Left cardiac atrium (tissue), 4 donors: ENCODE measurements at regions not wholly inside any gene's neighbourhood (a gene's known extent, or its start where the extent isn't known, plus 50 kb on each side); places are given as distances from the start of the nearest gene placed in this dataset.

ENCODE experiments used
- ATAC-seq, 2 donors: fragments of 200-7000 bp; cut with Tn5 transposase; one replicate each; pipeline ENCODE4 v1.9.1; 2020; ENCODE audit warnings: mild to moderate bottlenecking in 2 of 2, moderate library complexity in 2 of 2
- DNase-seq: peaks from one replicate; pipeline ENCODE4 v3.0.0-alpha.2; 2020
- intact Hi-C, 2 donors: fragments of 100-400 bp; cut with DNase I; formaldehyde crosslinking; loops; one replicate each; pipeline versions ENCODE4 v1.14.1 to v1.15.1; 2022 to 2023
- donor health status: DM: no; HTN: yes; CAD: no.
- donor health status: DM: no; HTN: yes; CAD: no; lungs with severe emphysema.
- donor health status: DM: yes; HTN: yes; CAD: no.
- donor health status: Dilated cardiomyopathy.

- DNase-seq, result no peak
- ATAC-seq, result no peak
- intact Hi-C loops, result no loop called here
Observed at GRCh38 chr7:94205529-94205928, 189.2 kb upstream of the COL1A2 start.

DNA sequence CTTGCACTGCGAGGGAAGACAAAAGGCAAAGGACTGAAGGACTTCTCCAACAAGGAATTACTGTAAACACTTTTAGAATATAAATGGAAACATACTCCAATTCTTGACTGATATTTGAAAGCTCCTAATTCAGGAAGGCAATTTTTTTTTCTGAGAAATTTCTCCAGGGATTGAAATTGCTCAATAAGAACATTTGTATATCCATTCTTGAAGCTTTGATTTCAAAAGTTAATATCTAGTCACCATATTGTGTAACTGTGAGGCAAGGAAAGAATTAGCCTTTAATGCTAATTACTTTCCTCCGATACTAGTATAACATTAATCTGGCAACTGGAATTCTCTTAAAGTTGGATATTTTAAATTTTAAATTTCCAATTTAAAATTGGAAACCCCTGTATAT lies 188.4 kb upstream of the COL1A2 start:
- ATAC-seq (no peak), DNase-seq (no peak)
- intact Hi-C loops, result no loop called here

- DNase-seq (no peak), ATAC-seq (peak in 1 of 2 donors; percentile 84)
- intact Hi-C loops, result no loop called here
Observed at GRCh38 chr7:94212160-94212559, 182.5 kb upstream of the COL1A2 start.

DNA sequence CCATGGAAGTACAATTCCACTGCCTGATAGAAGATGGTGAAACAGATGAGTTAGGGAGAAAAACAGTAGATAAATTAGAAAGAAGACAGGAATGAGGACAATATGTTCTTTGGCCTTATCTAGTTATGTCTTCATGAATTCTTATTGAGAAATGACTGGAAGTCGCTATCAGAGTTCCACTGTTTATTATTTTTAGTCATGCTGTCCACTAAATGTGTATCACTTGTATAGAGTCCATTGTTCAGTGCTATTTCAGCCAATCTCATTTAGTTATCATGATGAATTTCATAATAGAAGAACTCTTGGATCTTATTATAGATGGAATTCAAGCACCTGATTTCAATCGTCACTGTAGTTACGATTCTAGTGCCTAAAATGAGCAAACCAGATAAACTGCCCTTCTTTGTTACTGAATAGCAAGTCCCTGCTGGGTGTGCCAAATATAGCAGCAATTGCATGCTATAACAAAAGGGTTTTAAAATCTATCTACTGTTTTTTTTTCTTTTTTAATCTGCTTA lies 177.7 kb upstream of the COL1A2 start:
- intact Hi-C loops, result no loop called here
- no peak for DNase-seq

DNA sequence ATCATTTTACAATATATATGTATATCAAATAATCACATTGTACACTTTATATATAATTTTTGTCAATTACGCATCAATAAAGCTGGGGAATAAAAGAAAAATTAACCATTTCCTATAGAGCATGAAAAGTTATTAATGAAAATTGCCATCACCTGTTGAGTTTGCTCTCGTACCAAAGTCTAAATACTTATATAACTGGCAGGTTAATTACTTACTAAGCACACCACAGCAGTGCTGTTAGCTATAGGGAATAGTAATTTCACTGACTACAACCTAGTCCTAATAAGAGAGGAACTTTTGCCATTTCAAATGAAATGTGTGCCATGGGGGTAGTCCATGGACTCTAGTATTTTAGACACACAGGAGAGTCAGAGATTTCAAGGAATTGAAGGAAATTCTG lies 176.9 kb upstream of the COL1A2 start:
- DNase-seq (no peak), ATAC-seq (no peak)
- intact Hi-C loops, result no loop called here

More for the DNA sequence above, 177.7 kb upstream of the COL1A2 start:
- ATAC-seq, result no peak

GRCh38 chr7:94222516-94222915 lies 172.2 kb upstream of the COL1A2 start:
- no peak for DNase-seq
- intact Hi-C loops, result loop anchor here in 1 of 2 donors (5.0 kb wide), 1 partner anchor 600 kb away; no protein-coding TSS in a partner anchor
- peak in 1 of 2 donors; percentile 34 for ATAC-seq

DNA sequence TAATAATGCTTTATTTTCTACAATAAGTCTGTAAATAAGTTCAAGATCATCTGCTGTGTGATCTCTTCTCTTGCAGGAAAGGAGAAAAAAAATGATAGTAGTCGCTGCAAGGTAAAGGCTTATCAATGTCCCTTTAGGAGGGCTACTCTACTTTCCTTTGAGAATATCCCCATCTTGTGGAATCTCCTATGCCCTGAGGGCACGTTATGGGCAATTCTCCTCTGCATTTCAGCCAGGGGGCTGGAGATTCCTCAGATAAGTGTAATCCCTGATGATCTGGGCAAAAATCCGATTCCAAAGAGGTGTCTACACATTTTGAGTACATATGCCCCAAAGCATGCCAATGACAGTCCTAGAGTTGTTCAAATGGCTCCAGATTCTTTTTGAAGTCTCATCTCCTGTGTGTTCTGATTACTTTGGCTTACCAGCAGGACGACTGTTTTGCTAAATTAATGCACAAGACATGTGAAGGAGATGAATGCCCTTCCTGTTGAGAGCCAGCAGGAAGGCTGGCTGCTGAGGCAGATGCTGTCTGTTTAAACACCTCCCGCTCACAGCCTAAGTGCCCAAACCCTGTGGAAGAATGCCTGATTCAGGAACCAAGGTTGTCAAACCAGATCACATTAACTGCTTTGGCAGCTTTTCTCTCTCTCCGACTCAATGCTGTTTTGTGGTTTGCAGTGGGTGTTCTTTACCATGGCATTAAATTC lies 171.2 kb upstream of the COL1A2 start:
- peak in 1 of 2 donors; percentile 29 for ATAC-seq
- intact Hi-C loops, result loop anchor here in 1 of 2 donors (5.0 kb wide), 1 partner anchor 601 kb away; no protein-coding TSS in a partner anchor
- DNase-seq, result no peak

DNA sequence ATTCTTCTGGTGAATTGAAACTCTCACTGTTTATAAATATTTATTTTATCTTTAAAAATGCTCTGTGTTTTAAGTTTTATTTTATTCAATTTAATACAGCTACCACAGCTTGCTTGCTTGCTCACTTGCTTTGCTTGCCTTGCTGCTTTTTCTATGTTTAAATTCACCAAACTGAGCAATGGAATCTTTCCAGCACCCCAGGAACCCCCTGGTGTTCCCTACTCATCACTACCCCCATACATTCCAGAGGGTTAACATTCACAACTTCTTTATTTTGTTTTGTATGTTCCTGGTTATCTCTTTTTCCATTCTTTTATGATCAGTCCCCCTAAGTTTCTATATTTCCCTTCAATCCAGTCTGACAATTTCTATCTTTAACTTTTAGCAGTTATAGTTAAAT lies 166.5 kb upstream of the COL1A2 start:
- intact Hi-C loops, result no loop called here
- DNase-seq (no peak), ATAC-seq (no peak)

DNA sequence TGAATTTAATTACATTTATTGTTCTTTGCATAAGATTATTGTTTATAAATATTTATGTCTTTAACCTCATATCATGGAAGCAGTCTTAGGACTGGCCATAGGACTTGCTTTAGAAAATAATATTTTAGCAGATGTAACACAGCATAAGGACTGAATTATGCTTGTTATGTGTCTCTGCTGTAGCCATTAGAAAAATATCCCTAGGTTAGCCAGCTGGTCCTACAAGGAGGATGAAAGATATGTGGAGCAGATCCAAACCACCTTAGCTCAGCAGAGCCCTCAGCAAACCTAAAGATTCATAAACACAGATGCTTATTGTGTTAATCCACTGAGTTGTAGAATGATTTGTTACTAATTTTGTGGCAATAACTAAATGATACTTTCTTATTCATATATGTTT lies 166.0 kb upstream of the COL1A2 start:
- ATAC-seq (no peak), DNase-seq (no peak)
- intact Hi-C loops, result no loop called here

- DNase-seq, result no peak
- intact Hi-C loops, result no loop called here
- no peak for ATAC-seq
Observed at GRCh38 chr7:94231305-94231704, 163.4 kb upstream of the COL1A2 start.

DNA sequence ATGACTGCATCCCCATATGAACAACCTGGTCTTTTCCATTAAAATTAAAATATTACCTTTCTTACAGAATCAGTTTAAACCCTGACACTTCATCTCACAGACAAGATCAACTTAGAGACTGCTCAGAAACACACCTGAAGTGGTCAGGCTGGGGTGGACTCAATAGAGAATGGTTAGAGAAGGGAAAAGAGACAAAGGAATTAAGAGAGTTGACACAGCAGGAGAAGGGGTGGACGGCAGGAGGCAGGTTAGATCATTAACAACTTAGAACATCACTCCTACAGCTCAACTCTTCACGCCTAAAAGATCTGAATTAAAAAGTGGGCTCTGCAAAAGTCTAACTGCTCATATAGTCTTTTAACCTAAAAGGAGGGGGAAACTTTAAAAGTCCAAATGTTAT lies 157.7 kb upstream of the COL1A2 start:
- ATAC-seq (no peak), DNase-seq (no peak)
- intact Hi-C loops, result no loop called here

DNA sequence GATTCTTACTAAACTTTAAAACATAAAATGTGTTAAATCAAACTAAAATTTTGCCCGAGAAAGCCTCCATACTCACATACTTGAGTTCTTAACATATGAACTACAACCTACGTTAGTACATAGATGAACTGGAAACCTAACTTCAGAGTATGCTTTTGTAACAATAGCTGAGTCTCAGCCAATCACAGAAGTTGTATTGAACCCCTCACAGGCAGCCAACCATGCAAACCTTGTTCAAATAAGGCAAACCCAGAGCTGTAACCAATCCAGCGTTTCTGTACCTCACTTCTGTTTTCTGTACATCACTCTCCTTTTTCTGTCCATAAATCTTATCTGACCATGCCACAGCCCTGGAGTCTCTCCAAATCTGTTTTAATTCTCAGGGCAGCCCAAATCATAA lies 157.3 kb upstream of the COL1A2 start:
- DNase-seq (no peak), ATAC-seq (no peak)
- intact Hi-C loops, result no loop called here

- ATAC-seq, result peak; percentile 50 to 66
- intact Hi-C loops, result no loop called here
- DNase-seq, result peak; percentile 54
Observed at GRCh38 chr7:94239661-94240234, 154.9 kb upstream of the COL1A2 start.

DNA sequence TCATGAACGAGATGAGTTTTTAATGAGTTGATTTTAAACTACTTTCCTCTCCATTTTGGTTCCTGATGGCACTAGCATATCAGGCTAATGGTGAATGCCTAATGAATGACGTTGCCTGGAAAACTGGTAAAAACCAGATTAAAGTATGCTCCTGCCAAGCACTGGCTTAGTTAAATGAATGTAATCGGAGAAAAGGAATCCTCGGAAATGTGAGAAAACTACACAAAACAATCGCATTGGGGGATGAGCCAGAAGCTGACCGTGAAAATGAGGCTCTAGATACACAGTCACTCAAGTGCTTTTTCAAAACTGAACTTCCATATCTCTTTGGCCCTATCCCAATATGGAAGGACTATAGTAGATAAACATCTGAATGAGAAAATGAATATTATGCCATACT lies 153.8 kb upstream of the COL1A2 start:
- no peak for DNase-seq
- no peak for ATAC-seq
- intact Hi-C loops, result no loop called here

GRCh38 chr7:94241402-94241925 lies 153.2 kb upstream of the COL1A2 start:
- ATAC-seq (no peak), DNase-seq (no peak)
- intact Hi-C loops, result no loop called here

DNA sequence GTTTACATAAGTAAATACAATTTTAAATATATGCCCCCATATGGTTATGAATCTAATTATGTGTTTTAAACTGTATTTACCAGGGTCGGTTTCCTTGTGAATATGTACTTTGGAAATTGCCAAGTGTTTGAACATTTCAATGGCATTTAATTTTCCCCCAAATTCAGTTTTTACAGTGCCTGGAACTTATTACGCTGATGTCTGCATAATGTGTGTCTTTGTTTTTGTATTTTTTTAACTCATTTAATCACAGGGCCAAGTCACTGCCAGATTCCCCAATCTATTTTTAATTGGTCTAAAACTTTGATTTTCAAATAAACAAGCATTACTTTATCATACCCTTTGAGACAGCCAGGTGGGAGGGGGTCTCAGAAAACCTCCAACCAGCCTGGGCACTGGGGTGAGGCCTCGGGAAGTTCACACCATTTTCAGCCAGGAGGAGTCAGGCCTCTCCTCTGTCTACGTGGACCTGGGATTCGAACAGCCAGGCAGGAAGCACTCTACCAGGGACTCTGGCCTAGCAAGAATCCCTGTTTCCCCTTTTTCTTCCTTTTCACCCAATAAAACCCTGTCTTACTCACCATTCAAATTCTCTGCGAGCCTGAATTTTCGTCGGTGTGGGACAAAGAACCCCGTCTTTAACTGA lies 151.5 kb upstream of the COL1A2 start:
- intact Hi-C loops, result no loop called here
- DNase-seq (no peak), ATAC-seq (no peak)

DNA sequence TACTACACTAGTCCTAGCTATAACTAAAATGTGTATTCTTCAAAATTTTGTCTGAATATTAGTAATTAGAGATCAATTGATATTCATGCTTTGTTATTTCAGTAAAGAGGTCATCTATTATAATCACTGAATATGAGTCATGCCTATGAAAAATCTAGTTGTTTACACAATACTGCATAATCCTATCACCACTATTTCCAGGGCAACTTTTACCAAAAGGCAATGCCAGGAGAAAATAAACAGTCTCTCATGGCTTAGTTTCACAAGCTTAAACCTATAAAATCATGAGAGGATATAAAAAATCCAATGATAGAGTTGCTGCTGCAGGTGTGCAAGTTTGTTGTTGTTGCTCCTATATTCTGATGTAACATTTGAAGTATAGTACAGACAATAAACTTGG lies 149.9 kb upstream of the COL1A2 start:
- no peak for DNase-seq
- ATAC-seq, result no peak
- intact Hi-C loops, result no loop called here

DNA sequence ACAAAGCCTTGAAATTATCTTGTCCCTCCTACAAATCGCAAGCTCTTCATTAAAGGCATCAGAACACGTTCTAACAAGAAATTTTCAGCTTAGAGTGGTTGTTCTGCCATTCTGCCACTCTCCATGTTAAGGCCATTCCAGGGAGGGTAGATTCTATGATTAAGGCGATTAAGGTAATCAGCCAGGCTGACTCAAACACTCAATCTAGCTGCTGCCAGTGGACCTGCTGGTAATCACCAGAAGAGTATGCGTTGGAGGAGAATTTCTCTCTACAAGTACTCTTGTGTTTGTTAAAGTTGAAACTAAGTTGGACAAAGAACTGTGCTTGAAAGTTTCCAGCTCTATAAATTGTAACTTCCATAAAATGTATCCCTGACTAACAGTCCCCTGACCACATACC lies 149.2 kb upstream of the COL1A2 start:
- ATAC-seq (no peak), DNase-seq (no peak)
- intact Hi-C loops, result no loop called here

DNA sequence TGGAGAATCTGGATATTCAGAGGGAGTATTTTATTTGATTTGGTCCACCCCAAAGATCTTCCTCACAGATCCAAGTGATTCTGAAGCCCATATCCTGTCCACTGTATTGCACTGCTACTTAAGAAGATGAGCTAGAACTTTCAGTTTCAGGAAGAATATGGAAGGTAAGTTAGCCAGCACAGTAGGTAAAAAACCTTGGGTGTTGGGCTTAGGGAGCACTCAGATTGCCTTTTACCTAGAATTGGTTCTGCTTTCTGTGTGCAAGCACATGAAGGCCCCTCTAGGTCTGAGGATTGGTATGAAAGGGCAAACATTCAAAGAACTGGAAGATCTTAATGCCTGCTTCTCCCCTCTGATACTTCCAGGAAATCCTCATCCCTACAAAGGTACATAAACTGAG lies 146.7 kb upstream of the COL1A2 start:
- intact Hi-C loops, result no loop called here
- no peak for ATAC-seq
- no peak for DNase-seq

GRCh38 chr7:94249631-94250030 lies 145.1 kb upstream of the COL1A2 start:
- DNase-seq, result no peak
- ATAC-seq, result no peak
- intact Hi-C loops, result no loop called here
